ENCODE measurements at regions not wholly inside any gene's neighbourhood (a gene's known extent, or its start where the extent isn't known, plus 50 kb on each side); places are given as distances from the start of the nearest gene placed in this dataset.

DNA sequence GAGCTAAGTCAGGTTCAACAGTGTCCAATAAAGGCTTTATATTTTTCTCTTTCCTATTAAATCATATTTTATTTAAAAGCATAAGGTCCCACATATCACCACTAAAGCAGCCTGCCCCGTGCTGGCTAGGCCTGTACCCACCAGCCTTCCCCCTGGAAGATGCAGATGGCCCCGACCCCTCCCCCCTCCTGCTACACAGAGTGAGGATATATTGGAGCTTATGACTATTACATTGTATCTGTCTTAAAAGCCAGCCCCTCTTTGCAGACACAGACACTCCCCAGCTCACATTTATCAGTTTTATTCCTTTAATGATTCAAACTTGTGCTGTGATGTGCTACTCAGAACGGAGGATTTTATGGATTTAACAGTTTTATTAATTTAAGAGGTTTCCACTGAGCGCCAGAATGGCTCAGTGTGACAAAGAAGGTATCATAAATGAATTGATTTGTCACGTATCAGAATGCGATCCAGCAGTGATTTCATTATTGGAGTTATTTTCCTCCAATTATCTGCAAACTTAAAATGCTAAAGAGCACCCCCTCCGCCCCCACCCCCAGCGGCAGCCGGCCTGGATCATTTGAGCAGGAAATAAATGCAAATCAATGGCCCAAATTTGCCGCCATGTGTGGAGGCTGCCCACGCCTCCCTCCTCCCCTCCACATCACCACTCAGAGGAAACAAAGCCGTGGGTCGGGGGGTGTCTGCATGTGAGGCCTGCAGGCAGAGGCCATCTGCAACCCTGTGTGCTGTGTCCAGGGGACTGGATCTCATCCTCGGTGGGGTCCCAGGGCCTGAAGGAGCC is 72.6 kb upstream of the ZMIZ1 start:
- DNase-seq (ENCODE audit: low spot score) = no peak
- in situ Hi-C loops (cut with MboI; ENCODE audit: low sequenced_read_pairs, unreplicated experiment) = no loop called here
- TF ChIP-seq, protein P1, sequence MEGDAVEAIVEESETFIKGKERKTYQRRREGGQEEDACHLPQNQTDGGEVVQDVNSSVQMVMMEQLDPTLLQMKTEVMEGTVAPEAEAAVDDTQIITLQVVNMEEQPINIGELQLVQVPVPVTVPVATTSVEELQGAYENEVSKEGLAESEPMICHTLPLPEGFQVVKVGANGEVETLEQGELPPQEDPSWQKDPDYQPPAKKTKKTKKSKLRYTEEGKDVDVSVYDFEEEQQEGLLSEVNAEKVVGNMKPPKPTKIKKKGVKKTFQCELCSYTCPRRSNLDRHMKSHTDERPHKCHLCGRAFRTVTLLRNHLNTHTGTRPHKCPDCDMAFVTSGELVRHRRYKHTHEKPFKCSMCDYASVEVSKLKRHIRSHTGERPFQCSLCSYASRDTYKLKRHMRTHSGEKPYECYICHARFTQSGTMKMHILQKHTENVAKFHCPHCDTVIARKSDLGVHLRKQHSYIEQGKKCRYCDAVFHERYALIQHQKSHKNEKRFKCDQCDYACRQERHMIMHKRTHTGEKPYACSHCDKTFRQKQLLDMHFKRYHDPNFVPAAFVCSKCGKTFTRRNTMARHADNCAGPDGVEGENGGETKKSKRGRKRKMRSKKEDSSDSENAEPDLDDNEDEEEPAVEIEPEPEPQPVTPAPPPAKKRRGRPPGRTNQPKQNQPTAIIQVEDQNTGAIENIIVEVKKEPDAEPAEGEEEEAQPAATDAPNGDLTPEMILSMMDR (IDR thresholded peaks at IDR 0.05; ENCODE audit: borderline replicate concordance, control extremely low read depth, extremely low read depth, insufficient read depth, missing control alignments) = no peak

DNA sequence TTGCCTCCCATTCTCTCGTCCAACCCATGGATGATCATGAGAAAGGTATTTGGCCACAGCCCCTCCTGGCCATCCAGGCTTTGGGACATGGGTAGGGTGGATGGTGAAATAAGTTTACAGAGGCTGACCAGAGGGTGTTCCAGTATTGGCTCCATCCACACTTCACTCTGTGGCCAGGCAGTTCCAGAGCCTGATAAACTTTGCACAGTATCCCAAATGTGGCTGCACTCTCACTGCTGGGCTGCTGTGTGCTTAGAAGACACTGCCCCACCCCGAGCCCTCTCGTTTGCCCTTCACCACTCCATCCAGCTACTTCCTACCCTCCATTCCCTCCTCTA is 72.0 kb upstream of the ZMIZ1 start:
- DNase-seq (ENCODE audit: low spot score) = no peak
- in situ Hi-C loops (cut with MboI; ENCODE audit: low sequenced_read_pairs, unreplicated experiment) = no loop called here
- TF ChIP-seq, protein P1 (IDR thresholded peaks at IDR 0.05; ENCODE audit: borderline replicate concordance, control extremely low read depth, extremely low read depth, insufficient read depth, missing control alignments) = no peak

DNA sequence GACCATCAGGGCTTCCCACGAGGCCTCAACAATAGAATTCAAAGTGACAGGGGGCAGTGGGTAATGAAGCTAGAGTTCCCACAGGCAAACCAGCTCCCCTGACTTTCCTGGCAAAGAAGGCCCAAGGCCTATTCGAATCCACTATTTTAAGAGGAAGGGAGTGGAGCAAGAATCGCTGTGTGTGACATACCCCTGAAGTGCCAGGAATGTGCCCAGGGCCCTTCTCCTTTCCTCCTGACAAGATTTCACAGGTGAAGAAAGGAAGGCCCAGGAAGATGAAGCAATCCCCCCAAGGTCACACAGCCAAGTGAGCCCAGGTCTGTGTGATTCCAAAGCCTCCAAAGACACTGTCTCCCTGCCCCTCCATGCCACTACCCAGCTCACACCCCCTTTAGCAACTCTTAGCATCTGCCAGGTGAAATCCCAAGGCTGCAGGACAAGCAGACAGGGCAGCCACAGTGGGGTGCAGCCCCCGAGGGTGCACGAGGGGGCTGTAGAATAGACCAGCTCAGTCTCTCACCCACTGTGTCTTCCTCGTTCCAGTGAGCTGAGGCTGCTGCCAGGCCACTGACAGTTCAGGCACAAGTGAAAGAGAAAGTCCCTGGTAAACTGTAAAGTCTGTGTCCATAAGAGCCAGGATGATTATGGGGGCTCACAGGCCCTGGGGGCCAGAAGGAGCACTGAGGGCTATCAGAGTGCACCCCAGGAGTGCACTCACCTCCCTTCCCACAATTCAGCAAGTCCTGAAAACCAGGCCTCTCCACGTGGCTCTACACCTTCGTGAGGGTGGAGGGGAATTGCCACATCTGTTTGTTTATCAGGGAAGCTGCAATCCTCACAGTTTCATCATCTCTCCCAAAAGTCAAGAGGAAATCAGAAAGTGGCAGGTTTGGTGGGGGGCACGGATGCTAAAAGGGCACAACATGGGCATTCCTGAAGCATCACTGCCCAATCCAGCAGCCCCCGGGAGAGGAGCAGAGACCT is 70.8 kb upstream of the ZMIZ1 start:
- in situ Hi-C loops (cut with MboI; ENCODE audit: low sequenced_read_pairs, unreplicated experiment) = no loop called here
- no peak for DNase-seq (ENCODE audit: low spot score)
- TF ChIP-seq, protein P1 (IDR thresholded peaks at IDR 0.05; ENCODE audit: borderline replicate concordance, control extremely low read depth, extremely low read depth, insufficient read depth, missing control alignments) = no peak

DNA sequence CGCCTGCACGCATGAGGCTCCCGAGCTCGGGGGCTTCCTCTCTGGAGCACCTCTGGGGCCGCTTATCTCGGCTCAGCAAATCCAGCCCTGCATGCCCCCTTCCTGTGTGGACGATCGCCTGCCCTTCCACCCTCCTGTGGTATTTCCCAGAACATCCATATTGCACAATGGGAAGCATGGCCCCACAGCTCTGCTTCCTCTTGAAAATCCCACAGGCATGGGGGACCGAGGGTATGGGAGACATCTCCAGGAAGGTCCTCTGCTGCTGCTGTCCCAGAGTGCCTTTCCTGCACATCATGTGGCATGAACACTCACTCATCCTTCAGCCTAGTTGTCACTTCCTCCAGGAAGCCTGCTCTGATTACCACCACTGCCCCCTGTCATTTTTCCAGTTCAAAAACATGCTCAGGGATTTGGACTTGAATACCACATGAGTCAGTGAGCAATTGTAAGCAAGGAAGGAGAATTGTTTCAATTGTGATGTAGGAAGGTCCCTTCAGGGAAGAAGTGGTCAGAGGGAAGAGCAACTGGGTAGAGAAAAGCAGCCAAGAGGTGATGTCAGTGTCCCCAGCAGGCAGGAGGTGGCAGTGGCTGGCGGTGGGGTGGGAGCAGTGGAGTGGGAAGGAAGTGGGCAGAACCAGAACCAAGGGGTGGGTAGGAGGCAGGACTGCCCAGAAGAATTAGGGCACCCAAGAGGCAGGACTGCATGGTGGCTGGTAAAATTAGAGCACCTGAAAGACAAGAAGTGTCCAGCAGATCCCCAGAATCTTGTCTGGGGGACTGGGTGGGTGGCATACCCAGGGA is 67.5 kb upstream of the ZMIZ1 start:
- no peak for DNase-seq (ENCODE audit: low spot score)
- in situ Hi-C loops (cut with MboI; ENCODE audit: low sequenced_read_pairs, unreplicated experiment) = no loop called here
- TF ChIP-seq, protein P1 (IDR thresholded peaks at IDR 0.05; ENCODE audit: borderline replicate concordance, control extremely low read depth, extremely low read depth, insufficient read depth, missing control alignments) = no peak

DNA sequence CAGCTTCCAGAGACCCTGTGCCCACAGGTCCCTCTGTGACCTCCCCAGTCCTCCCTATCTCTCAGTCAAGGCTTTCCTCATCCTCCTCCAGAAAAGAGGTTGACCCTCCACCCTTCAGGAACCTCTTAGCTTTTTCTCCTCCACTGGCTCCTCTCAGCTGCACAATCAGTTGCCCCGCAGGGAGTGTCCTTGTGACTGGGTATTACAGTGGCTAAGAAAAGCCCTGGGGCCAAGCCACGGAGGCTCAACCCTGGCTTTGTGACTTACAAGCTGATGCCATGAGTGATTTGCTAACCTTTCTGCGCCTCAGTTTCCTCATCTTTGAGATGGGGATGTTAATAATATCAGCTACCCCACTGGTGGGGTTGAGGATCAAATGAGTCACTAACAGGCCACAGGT is 66.4 kb upstream of the ZMIZ1 start:
- in situ Hi-C loops (cut with MboI; ENCODE audit: low sequenced_read_pairs, unreplicated experiment) = no loop called here
- DNase-seq (ENCODE audit: low spot score) = no peak
- TF ChIP-seq, protein P1 (IDR thresholded peaks at IDR 0.05; ENCODE audit: borderline replicate concordance, control extremely low read depth, extremely low read depth, insufficient read depth, missing control alignments) = no peak

All from GM13976 (cell line).